ENCODE measurements at regions not wholly inside any gene's neighbourhood (a gene's known extent, or its start where the extent isn't known, plus 50 kb on each side); places are given as distances from the start of the nearest gene placed in this dataset.

DNA sequence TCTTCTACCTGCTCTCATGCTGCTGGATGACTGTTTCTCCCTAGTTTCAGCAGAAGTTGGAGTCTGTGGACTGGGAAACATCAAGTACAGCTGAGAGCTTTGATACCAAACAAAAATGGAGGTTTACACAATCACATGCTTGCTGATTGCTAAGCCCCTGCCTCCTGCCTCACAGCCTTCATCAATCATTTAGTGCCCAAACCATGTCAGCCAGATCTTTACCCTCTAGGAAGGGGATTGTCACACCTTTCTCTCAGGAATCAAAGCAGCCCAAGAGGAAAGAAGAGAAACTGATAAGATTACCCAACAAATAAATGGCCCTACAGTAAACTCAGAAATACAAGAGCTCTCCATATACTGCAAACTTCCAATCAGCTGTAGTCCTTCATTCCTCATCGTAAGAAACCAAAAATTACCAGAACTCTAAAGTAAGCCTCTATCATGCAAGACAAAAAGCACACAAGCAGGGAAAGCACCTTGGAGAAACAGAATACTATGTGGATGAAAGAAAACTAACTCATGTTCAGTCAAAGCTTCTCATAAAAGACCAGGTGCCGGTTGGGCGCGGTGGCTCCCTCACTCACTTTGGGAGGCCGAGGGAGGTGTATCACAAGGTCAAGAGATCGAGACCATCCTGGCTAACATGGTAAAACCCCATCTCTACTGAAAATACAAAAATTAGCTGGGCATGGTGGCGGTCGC lies 63.6 kb upstream of the RESF1 start:
- Histone ChIP-seq H2AFZ (ENCODE audit: low read length) (peak overlapping the region; percentile 26; the same call in 1 of the 2 replicates), H3K14ac (ENCODE audit: insufficient read length) (no peak overlapping the region), H4K91ac (replicated peaks; ENCODE audit: insufficient read length, low read length) (peak overlapping the region; percentile 0), H2BK120ac (replicated peaks; ENCODE audit: low read depth, low read length) (peak overlapping the region; percentile 80), H3K4ac (replicated peaks; ENCODE audit: insufficient read length, low read depth, low read length) (no peak overlapping the region), H3K23me2 (ENCODE audit: low read depth, low read length) (no peaks in the 10 kb centered on the region), H3K4me2 (ENCODE audit: insufficient read depth in 1 of 2, low read depth in 2 of 2, low read length in 2 of 2) (no peak overlapping the region), H3K23ac (ENCODE audit: insufficient read length) (no peak overlapping the region), H3K4me1 (replicated peaks in 1 of 4; ENCODE audit: control insufficient read depth in 3 of 4, insufficient read depth in 4 of 4, low read length in 3 of 4) (peaks cover 0 to 5% (median 3%) of the 10 kb centered on the region in 4 experiments; a peak in 5 of 7 replicates), H3K36me3 (ENCODE audit: control insufficient read depth in 2 of 4, insufficient read depth in 4 of 4, low read length in 3 of 4) (no peaks in the 10 kb centered on the region), H3K9ac (replicated peaks in 1 of 4; ENCODE audit: extremely low read depth in 1 of 4, low read depth in 3 of 4, low read length in 3 of 4) (no peak overlapping the region), H3K56ac (replicated peaks; ENCODE audit: insufficient read length, low read depth, low read length) (no peak overlapping the region), H2BK20ac (ENCODE audit: low read length) (0 out of 2 replicates have a peak overlapping the region, but pooled peaks have one; percentile 29), H3K4me3 (ENCODE audit: extremely low read depth in 1 of 4, insufficient read depth in 2 of 4, low read depth in 3 of 4, low read length in 4 of 4) (no peak overlapping the region), H3K18ac (ENCODE audit: extremely low read depth, low read length) (no peak overlapping the region), H2BK12ac (ENCODE audit: low read depth, low read length) (no peak overlapping the region), H3K27ac (ENCODE audit: low read depth, low read length) (no peak overlapping the region), H3K79me2 (ENCODE audit: control insufficient read depth in 1 of 2, insufficient read depth in 2 of 2, low read length in 2 of 2) (no peaks in the 10 kb centered on the region), H2AK5ac (ENCODE audit: low read depth, low read length) (no peak overlapping the region), H3K27me3 (replicated peaks in 1 of 4; ENCODE audit: control insufficient read depth in 3 of 4, extremely low read depth in 1 of 4, insufficient read depth in 3 of 4, low read length in 3 of 4) (no peaks in the 10 kb centered on the region; a peak in 1 of 7 replicates), H4K8ac (ENCODE audit: extremely low read depth, insufficient read depth, low read length) (no peak overlapping the region), H3K79me1 (ENCODE audit: low read depth, low read length) (no peaks in the 10 kb centered on the region), H2BK15ac (ENCODE audit: low read length) (0 out of 2 replicates have a peak overlapping the region, but pooled peaks have one; percentile 3), H3K9me3 (ENCODE audit: insufficient read depth in 2 of 2, low read depth in 1 of 2, low read length in 1 of 2) (no peaks in the 10 kb centered on the region), H4K5ac (ENCODE audit: insufficient read length, low read depth, low read length) (no peak overlapping the region), H2BK5ac (ENCODE audit: low read depth, low read length) (no peak overlapping the region), H4K20me1 (replicated peaks in 1 of 2; ENCODE audit: control insufficient read depth in 1 of 2, insufficient read depth in 2 of 2, low read length in 2 of 2) (no peaks in the 10 kb centered on the region)
- FAIRE-seq (no peak), DNase-seq (ENCODE audit: low read depth in 1 of 2, low spot score in 2 of 2) (no peak)
- ChIA-PET POLR2A (ENCODE audit: partially characterized antibody) (interaction anchor here (1.3 kb wide), 1 partner anchor 64 kb away, joined by 5 read pairs; the partner anchor contains the start of gene RESF1), CTCF (ENCODE audit: partially characterized antibody) (interaction anchor here (0.9 to 2.6 kb wide), 3 partner anchors 9 to 15 kb away, joined by 4 to 8 read pairs (median 5); no protein-coding TSS in a partner anchor)
- 88% methylated on average over 8 of the region's 8 CpGs; no CpG with 5 or more reads in 1 of the 2 experiments for WGBS, 2 experiments (ENCODE audit: extremely low coverage in 1 of 2, insufficient coverage in 1 of 2, insufficient read length in 1 of 2, insufficient replicate concordance in 2 of 2, low coverage in 1 of 2, low lambda C conversion rate in 2 of 2, missing lambda C conversion rate in 1 of 2)
- TF ChIP-seq POLR2AphosphoS5 (IDR thresholded peaks at IDR 0.05; ENCODE audit: low read depth, low read length) (no peak), CREB1 (IDR thresholded peaks at IDR 0.05) (no peak), ATF3 (IDR thresholded peaks at IDR 0.05; ENCODE audit: insufficient read depth, low read depth, low read length) (no peak), TAF1 (IDR thresholded peaks at IDR 0.05; ENCODE audit: low read depth, low read length) (no peak), GTF2F1 (IDR thresholded peaks at IDR 0.05; ENCODE audit: borderline replicate concordance, low read depth, low read length) (no peak), RAD21 (IDR thresholded peaks at IDR 0.05 in 1 of 2, conservative IDR thresholded peaks at IDR 0.05 in 1 of 2; ENCODE audit: low read depth in 2 of 2, low read length in 2 of 2) (no peak), BACH1 (IDR thresholded peaks at IDR 0.05; ENCODE audit: low read length) (no peak), SAP30 (IDR thresholded peaks at IDR 0.05; ENCODE audit: insufficient read depth, insufficient replicate concordance, low read length) (no peak), POU5F1 (IDR thresholded peaks at IDR 0.05; ENCODE audit: low read depth, low read length) (no peak), CHD1 (IDR thresholded peaks at IDR 0.05; ENCODE audit: low read depth, low read length) (no peak), SP4 (IDR thresholded peaks at IDR 0.05; ENCODE audit: low read length) (no peak)
- TF ChIP-seq, protein P1, sequence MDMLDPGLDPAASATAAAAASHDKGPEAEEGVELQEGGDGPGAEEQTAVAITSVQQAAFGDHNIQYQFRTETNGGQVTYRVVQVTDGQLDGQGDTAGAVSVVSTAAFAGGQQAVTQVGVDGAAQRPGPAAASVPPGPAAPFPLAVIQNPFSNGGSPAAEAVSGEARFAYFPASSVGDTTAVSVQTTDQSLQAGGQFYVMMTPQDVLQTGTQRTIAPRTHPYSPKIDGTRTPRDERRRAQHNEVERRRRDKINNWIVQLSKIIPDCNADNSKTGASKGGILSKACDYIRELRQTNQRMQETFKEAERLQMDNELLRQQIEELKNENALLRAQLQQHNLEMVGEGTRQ (IDR thresholded peaks at IDR 0.05; ENCODE audit: low read length), result no peak

Measured in H1 (cell line).